HFF-Myc (cell line): ENCODE measurements at regions not wholly inside any gene's neighbourhood (a gene's known extent, or its start where the extent isn't known, plus 50 kb on each side); places are given as distances from the start of the nearest gene placed in this dataset.

Experiments used
- DNase-seq: peaks from one replicate; pipeline ENCODE4 v3.0.0-alpha.2; 2011; ENCODE audit warnings: low read depth; ENCODE audit errors: extremely low read depth
- H3K4me3 ChIP-seq: replicated peaks from 2 replicates; pipeline ENCODE4 v1.5.1; 2011; ENCODE audit warnings: low read depth, mild to moderate bottlenecking, control low read depth, low read length
- TF ChIP-seq, protein P1 (sequence below): IDR thresholded peaks from 2 replicates; pipeline ENCODE4 v1.5.1; 2012; ENCODE audit warnings: mild to moderate bottlenecking, low read depth, low read length, control low read depth; ENCODE audit errors: missing control alignments

GRCh38 chr1:191152776-191153175 lies 675.1 kb upstream of the BRINP3 start:
- TF ChIP-seq, protein P1, sequence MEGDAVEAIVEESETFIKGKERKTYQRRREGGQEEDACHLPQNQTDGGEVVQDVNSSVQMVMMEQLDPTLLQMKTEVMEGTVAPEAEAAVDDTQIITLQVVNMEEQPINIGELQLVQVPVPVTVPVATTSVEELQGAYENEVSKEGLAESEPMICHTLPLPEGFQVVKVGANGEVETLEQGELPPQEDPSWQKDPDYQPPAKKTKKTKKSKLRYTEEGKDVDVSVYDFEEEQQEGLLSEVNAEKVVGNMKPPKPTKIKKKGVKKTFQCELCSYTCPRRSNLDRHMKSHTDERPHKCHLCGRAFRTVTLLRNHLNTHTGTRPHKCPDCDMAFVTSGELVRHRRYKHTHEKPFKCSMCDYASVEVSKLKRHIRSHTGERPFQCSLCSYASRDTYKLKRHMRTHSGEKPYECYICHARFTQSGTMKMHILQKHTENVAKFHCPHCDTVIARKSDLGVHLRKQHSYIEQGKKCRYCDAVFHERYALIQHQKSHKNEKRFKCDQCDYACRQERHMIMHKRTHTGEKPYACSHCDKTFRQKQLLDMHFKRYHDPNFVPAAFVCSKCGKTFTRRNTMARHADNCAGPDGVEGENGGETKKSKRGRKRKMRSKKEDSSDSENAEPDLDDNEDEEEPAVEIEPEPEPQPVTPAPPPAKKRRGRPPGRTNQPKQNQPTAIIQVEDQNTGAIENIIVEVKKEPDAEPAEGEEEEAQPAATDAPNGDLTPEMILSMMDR = no peak
- no peak overlapping the region for H3K4me3 ChIP-seq
- no peak for DNase-seq

- TF ChIP-seq, protein P1 = no peak
- H3K4me3 ChIP-seq = no peak overlapping the region
- DNase-seq = no peak
Measured at GRCh38 chr1:191155178-191155577, 677.5 kb upstream of the BRINP3 start.

DNA sequence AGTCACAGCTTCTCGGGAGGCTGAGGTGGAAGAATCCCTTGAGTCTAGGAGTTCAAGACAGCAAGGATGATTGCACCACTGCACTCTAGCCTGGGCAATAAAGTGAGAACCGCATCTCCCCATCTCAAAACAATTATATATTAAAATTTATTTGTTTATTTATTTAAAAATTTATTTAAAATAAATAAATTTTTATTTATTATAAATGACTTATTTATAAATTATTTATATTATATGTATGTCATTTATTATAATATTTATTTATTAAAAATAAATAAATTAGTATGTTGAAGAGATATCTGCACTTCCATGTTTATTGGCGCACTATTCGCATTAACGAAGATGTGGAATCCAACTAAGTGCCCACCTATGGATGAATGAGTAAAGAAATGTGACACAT lies 683.2 kb upstream of the BRINP3 start:
- TF ChIP-seq, protein P1 = no peak
- no peak for DNase-seq
- no peak overlapping the region for H3K4me3 ChIP-seq

- TF ChIP-seq, protein P1 = no peak
- DNase-seq = no peak
- no peak overlapping the region for H3K4me3 ChIP-seq
Measured at GRCh38 chr1:191162762-191163161, 685.1 kb upstream of the BRINP3 start.

DNA sequence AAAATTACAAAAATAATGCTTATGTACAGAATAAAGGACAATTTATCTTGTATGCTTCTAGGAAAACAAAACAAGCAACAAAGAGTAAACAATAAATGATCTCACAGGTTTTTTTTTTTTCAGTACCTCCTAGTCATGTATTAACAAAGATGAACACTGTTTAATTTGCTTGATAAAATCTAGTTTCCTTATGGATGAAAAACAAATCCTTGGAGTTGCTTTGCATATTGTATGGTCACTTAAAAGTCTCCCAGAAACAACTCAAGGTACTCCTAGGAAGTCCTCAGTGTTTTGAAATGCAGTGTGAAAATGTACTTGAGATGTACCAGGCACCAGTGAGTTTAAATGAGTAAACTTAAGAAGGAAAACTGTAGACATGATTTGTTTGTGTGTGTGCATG lies 686.0 kb upstream of the BRINP3 start:
- TF ChIP-seq, protein P1 = no peak
- H3K4me3 ChIP-seq = no peak overlapping the region
- no peak for DNase-seq

GRCh38 chr1:191174298-191174697 lies 696.6 kb upstream of the BRINP3 start:
- no peak overlapping the region for H3K4me3 ChIP-seq
- no peak for DNase-seq
- TF ChIP-seq, protein P1 = no peak

DNA sequence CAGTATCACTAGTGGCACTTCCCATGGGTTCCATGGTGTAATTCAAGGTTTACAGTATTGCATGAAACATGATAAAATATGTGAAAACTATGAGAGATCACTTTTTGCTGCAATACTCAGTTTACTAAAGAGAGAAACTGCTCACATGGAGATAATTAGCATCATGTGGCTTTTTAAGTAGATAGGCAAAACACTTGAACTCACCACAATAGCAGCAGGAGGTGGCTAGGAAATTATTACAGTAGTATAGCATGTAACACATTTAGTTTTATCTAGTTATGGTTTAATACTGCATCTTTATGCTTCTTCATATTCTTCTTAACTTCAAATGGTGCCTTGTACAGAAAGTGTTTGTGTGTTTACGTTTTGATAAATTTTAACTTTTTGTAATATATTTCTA lies 698.5 kb upstream of the BRINP3 start:
- no peak overlapping the region for H3K4me3 ChIP-seq
- DNase-seq = no peak
- TF ChIP-seq, protein P1 = no peak
